ENCODE measurements at regions not wholly inside any gene's neighbourhood (a gene's known extent, or its start where the extent isn't known, plus 50 kb on each side); places are given as distances from the start of the nearest gene placed in this dataset.

DNA sequence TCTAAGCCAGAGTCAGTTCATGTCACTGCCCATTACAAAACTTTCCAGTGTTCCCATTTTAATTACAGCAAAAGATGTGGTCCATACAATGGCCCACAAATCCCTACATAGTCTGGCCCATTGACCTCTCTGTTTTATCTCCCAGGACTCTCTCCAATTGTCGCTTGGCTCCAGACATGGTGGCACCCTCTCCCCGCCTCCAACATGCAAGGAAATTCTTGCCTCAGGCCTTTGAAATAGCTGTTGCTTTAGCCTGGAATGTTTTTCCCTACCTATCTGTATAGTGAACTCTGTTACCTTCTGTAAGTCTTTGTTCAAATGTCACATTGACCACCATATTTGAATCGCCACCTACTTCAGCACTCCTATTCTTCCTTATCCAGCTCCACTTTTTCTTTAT lies 377.3 kb upstream of the MCTP2 start:
- no peak for TF ChIP-seq EZH2phosphoT487 (IDR thresholded peaks at IDR 0.05; ENCODE audit: borderline replicate concordance)
- no peak for TF ChIP-seq RAD21 (IDR thresholded peaks at IDR 0.05; ENCODE audit: low read depth)
- no peak for TF ChIP-seq YY1 (IDR thresholded peaks at IDR 0.05; ENCODE audit: extremely low read depth, insufficient replicate concordance, low read depth, low read length)
- TF ChIP-seq SP1 (IDR thresholded peaks at IDR 0.05; ENCODE audit: low read depth) = no peak
